ENCODE measurements at regions not wholly inside any gene's neighbourhood (a gene's known extent, or its start where the extent isn't known, plus 50 kb on each side); places are given as distances from the start of the nearest gene placed in this dataset.

- no peak for DNase-seq (ENCODE audit: extremely low read depth in 1 of 2, low read depth in 1 of 2)
Observed at GRCh38 chr10:3526727-3527501, 258.1 kb downstream of the KLF6 start.

- DNase-seq (ENCODE audit: extremely low read depth in 1 of 2, low read depth in 1 of 2): no peak
Observed at GRCh38 chr10:3525832-3526449, 259.1 kb downstream of the KLF6 start.

DNA sequence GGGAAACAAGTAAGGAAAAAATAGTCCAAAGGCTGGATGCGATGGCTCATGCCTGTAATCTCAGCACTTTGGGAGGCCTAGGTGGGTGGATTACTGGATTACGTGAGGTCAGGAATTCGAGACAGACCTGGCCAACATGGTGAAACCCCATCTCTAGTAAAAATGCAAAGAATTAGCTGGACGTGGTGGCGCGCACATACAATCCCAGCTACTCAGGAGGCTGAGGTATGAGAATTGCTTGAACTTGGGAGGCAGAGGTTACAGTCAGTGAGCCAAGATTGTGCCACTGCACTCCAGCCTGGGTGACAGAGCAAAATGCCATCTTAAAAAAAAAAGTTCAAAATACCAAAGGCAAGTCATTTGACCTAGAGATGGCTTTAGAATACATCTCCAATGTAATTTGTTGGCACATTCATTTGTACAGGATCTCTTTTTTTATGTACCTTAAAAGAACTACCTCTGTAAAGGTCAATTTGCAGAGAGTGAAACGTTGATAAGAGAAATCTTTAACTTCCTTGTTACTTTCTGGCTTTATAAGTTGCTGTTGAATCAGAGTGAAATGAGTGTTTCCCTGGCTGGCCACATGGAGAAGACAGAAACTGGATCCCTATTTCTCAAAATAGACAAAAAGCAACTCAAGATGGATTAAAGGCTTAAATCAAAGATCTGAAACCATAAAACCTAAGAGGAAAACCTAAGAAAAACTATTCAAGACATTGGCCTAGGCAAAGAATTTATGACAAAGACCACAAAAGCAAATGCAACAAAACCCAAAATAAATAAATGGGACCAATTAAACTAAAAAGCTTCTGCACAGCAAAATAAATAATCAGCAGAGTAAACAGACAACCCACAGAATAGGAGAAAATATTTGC, 260.7 kb downstream of the KLF6 start:
- DNase-seq (ENCODE audit: extremely low read depth in 1 of 2, low read depth in 1 of 2): no peak

DNA sequence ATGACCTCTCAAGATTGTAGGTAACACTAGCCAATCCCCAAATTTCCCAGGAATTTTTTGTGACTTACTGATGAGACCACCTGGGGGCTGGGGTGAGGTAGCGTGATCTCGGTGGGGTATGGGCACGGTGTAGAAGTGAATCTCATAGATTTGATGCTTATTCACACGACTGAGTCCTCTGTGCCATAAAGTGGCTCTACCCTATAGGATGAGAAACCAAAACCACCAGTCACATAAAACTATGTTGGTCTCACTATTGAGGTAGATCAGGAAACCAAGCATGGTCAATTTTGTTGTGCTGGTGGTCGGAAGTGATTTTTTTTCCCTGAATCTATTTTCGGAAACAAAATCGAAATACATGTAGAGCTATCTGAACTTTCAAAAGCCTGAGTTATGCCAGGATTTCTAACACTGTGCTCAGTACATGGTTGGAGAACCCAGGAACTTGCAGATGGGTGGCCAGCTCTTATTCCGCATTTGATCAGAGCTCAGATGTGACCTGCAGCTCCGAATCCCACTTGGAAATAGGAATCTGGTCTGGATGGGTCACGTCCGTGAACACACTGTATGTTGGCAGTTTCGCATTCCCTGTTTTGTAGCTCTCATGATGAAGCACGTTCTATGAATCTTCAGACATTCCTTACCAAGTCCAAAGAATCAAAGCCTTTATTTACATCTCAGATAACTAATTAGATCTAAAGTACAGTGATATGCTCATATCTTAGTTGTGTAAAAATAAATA, 261.5 kb downstream of the KLF6 start:
- DNase-seq (ENCODE audit: extremely low read depth in 1 of 2, low read depth in 1 of 2): no peak

GRCh38 chr10:3516923-3517255, 268.1 kb downstream of the KLF6 start:
- no peak for DNase-seq (ENCODE audit: extremely low read depth in 1 of 2, low read depth in 1 of 2)

DNA sequence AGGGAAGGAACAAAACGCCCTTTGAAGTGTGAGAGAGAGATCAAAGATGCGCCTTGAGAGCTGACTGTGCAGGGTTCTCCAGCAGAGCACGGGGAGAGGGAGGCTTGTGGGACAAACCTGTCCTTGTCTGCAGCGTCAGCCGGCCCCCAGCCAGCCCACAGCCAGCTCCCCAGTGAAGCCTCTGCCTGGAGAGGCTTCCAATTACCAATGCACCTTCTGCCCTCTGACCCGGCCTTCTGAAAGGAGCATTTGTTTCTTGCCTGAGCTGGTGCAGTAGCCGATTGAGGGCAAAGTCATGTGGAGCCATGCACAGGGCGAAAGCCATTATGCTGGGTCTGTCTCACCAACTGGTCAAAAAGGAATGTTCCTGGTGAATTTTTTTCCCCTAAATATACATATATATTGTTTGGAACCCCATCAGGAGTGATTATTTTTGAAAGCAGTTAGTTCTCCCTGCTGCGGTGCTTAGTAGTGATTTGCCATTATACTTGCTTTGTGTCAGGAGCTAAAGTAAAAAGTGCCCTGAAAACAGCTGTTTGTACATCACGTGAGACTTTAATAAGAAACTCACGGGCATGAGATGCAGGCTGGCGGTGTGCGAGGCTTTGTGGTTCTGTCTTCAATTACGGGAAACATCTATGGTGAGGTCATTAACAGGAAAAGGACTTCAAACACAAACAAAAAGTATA, 268.6 kb downstream of the KLF6 start:
- DNase-seq (ENCODE audit: extremely low read depth in 1 of 2, low read depth in 1 of 2): no peak

DNA sequence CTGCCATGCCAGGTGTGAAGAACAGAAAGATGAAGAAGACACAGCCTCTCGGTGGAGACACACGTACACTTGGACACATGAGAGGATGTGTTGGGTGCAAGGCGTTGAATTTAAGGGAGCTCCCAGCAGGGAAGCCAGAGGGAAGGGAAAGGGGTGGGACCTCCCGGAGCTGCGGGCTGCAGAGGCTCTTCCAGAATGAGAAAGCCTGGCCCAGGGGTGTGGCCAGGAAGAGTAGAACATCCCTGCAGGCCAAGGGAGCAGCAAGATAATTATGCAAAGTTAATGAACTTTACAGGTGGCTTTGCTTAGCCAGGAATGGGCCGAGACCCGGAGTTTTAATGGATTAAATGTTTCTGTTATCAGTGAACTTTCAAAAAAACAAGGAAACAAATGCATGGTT, 270.3 kb downstream of the KLF6 start:
- no peak for DNase-seq (ENCODE audit: extremely low read depth in 1 of 2, low read depth in 1 of 2)

- DNase-seq (ENCODE audit: extremely low read depth in 1 of 2, low read depth in 1 of 2): no peak
Observed at GRCh38 chr10:3512263-3512662, 272.7 kb downstream of the KLF6 start.

- no peak for DNase-seq (ENCODE audit: extremely low read depth in 1 of 2, low read depth in 1 of 2)
Observed at GRCh38 chr10:3511483-3511882, 273.5 kb downstream of the KLF6 start.

DNA sequence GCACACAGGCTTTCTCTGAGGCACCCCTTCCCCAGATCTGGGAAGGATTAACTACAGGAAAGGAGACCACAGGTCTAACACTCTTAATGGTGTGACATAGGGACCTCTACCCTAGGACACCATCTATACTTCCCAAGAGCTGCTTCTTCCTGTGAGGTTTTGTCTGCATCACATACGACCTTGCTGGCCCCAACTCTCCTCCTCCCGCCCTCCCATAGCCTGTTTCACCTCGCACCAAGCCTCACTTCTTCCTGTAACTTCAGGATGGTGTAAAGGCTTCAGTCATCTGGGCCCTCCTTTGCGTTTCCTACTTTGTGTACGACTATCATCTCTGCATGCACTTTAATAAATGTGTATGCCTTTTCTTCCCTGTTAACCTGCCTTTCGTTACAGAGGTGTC, 274.3 kb downstream of the KLF6 start:
- DNase-seq (ENCODE audit: extremely low read depth in 1 of 2, low read depth in 1 of 2): no peak

- DNase-seq (ENCODE audit: extremely low read depth in 1 of 2, low read depth in 1 of 2): no peak
Observed at GRCh38 chr10:3509355-3509754, 275.7 kb downstream of the KLF6 start.

- no peak for DNase-seq (ENCODE audit: extremely low read depth in 1 of 2, low read depth in 1 of 2)
Observed at GRCh38 chr10:3503299-3503698, 281.7 kb downstream of the KLF6 start.

DNA sequence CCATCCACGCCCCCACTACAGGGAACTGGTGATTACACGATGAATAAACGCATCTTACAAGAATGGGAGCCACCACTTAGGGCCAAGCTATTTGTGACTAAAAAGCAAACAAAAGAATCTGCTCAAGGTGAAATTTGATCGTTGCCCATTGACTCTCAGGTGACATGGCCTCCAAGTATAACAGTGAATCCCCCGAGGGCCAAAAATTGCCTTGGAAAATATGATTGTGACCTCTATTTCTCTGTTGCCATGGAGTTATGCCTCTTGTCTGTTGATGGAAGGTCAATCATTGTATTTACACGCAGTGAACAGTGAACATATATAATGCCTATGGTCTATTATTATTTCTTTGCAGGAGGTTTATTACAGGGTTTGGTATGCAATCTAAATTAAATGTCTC, 282.3 kb downstream of the KLF6 start:
- no peak for DNase-seq (ENCODE audit: extremely low read depth in 1 of 2, low read depth in 1 of 2)

DNA sequence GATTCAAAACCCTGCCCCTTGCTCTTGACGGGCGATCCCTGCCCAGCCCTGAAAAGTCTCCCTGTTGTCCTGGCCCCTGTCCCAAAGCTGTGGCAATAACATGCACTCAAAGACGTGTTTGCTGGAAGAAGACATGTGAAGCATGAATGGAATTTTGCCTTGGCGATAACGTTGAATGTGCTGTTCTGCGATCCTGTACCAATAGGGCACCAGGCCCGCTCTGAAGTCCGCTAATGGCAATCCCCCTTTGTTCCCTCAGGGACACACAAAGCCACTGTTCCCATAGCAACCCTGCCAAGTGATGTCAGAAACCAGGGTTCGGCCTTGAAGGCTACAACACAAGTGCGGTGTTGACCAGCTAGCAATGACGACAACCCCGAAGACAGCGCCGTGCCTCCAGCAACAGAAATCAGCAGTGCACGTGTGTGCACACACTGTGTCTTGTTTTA, 284.6 kb downstream of the KLF6 start:
- no peak for DNase-seq (ENCODE audit: extremely low read depth in 1 of 2, low read depth in 1 of 2)

- DNase-seq (ENCODE audit: extremely low read depth in 1 of 2, low read depth in 1 of 2): no peak
Observed at GRCh38 chr10:3499120-3499519, 285.9 kb downstream of the KLF6 start.

GRCh38 chr10:3497581-3497980, 287.4 kb downstream of the KLF6 start:
- DNase-seq (ENCODE audit: extremely low read depth in 1 of 2, low read depth in 1 of 2): no peak

GRCh38 chr10:3496138-3496537, 288.9 kb downstream of the KLF6 start:
- DNase-seq (ENCODE audit: extremely low read depth in 1 of 2, low read depth in 1 of 2): no peak

GRCh38 chr10:3495281-3495680, 289.7 kb downstream of the KLF6 start:
- no peak for DNase-seq (ENCODE audit: extremely low read depth in 1 of 2, low read depth in 1 of 2)

DNA sequence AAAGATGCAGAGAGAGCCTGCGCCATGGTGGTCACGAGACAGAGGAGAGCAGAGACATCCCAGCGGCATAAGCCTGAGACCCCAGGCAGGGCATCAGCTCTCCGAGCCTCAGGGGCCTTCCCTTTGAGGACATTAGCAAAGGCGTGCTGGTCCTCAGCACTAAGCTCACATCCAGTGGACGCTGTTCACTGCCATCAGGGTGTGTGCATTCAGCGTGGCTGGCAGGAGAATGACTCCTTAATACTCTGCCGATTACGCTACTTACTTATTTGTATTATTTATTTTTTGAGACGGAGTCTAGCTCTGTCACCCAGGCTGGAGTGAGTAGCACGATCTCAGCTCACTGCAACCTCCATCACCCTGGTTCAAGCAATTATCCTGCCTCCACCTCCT, 290.2 kb downstream of the KLF6 start:
- DNase-seq (ENCODE audit: extremely low read depth in 1 of 2, low read depth in 1 of 2): no peak

DNA sequence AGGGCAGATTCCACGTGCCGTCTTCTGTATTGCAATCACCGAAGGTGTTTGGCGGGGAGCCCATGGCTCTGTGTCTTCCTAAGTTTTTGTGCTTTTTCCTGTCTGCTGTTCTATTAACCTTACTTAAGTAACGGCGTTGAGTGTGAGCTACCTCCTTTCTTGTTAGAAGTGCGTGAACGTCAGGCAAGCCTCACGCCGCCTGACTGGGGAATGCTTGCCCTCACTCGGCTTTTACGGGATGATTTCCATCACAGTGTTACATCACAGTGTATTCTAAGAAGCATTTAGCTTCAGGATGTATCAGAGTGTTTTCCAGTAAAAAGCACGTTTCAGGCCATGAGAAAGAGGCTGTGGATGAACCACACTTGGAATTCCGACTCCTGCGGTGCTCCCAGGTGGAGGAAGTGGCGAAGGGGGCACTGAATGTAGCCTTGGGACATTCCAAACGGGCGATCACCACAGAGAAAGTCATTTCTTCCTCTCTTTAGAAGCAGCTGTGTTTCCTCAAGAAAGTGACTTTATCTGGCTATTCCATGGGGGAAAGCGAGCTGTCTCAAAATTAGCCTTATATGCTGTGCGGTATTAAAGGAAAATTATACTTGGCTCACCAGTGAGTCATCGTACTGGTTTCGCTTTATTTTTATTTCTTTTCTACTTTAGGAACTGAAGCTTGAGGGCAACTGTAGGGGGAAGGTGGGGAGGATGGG, 290.7 kb downstream of the KLF6 start:
- DNase-seq (ENCODE audit: extremely low read depth in 1 of 2, low read depth in 1 of 2): no peak

All from activated CD8-positive, alpha-beta memory T cell treated with anti-CD3 and anti-CD28 coated beads for 1 hour (primary cell).